HCT116 (cell line): ENCODE measurements at regions not wholly inside any gene's neighbourhood (a gene's known extent, or its start where the extent isn't known, plus 50 kb on each side); places are given as distances from the start of the nearest gene placed in this dataset.

ENCODE experiments used
- ATAC-seq: fragments of 200-7000 bp; cut with Tn5 transposase; 2 replicates; pipeline ENCODE4 v1.9.1; 2020; ENCODE audit warnings: mild to moderate bottlenecking, moderate library complexity
- BruUV-seq: library from RNA; stranded (reverse); fragments of 400-500 nt; replicated peaks from 2 replicates; lab custom pipeline; 2021; lab: Mats Ljungman, UMichigan
- CTCF ChIA-PET: fragments of 300-600 bp; sonication (Branson Sonifier 250); formaldehyde crosslinking; loops from one replicate; lab custom pipeline; 2021; ENCODE audit warnings: antibody characterized with exemption; lab: Charles Lee
- POLR2A ChIA-PET: fragments of 300-600, 350-600 bp; sonication (Branson Sonifier 250); formaldehyde crosslinking; loops from one replicate; lab custom pipeline; 2021; ENCODE audit warnings: antibody characterized with exemption; lab: Charles Lee
- RAD21 ChIA-PET, 2 experiments: fragments of 300-600 bp; sonication (Branson Sonifier 250); formaldehyde crosslinking; loops; one replicate each; lab custom pipeline; 2023; ENCODE audit warnings: low total read pairs in 2 of 2; ENCODE audit not compliant: uncharacterized antibody in 2 of 2, unreplicated experiment in 2 of 2, low non-redundant PET in 1 of 2; lab: Charles Lee
- DNase-seq: peaks from one replicate; pipeline ENCODE4 v3.0.0-alpha.2; 2010; ENCODE audit warnings: low read depth, low spot score
- H2AFZ ChIP-seq: fragments of 200-600 bp; shearing (Covaris generic), sonication (generic); 2 replicates; pipeline ENCODE4 v1.6.1; 2017; ENCODE audit warnings: low read depth, mixed run types, mixed read lengths, antibody characterized with exemption, low read length; ENCODE audit not compliant: poor library complexity, severe bottlenecking
- H3K27ac ChIP-seq: 2 replicates; pipeline ENCODE4 v1.5.1; 2012; ENCODE audit warnings: low read depth, low read length
- H3K27me3 ChIP-seq: fragments of 200-600 bp; sonication (generic); 2 replicates; pipeline ENCODE4 v1.6.1; 2016; ENCODE audit warnings: mixed run types, low read length, mixed read lengths; ENCODE audit not compliant: insufficient read depth
- H3K36me3 ChIP-seq, 2 experiments: fragments of 200-500 bp in 1 of 2; fragments of 200-600 bp in 1 of 2; sonication (Bioruptor generic) in 1 of 2; sonication (generic) in 1 of 2; 2 replicates each; pipeline versions ENCODE4 v1.5.1 to v1.6.1; 2014 to 2016; ENCODE audit warnings: low read length in 2 of 2, inconsistent platforms in 1 of 2, mixed read lengths in 1 of 2, mixed run types in 1 of 2; ENCODE audit not compliant: insufficient read depth in 2 of 2, control insufficient read depth in 1 of 2
- H3K4me1 ChIP-seq, 2 experiments: fragments of 200-600 bp in 1 of 2; sonication (generic) in 1 of 2; 2 replicates each; pipeline versions ENCODE4 v1.5.1 to v1.6.1; 2012 to 2017; ENCODE audit warnings: low read length in 2 of 2, inconsistent platforms in 1 of 2, mild to moderate bottlenecking in 1 of 2, mixed read lengths in 1 of 2, mixed run types in 1 of 2, moderate library complexity in 1 of 2; ENCODE audit not compliant: insufficient read depth in 2 of 2, control insufficient read depth in 1 of 2
- H3K4me2 ChIP-seq: fragments of 200-600 bp; sonication (generic); 2 replicates; pipeline ENCODE4 v1.6.1; 2017; ENCODE audit warnings: mixed run types, low read length, mixed read lengths
- H3K4me3 ChIP-seq, 2 experiments: fragments of 200-600 bp in 1 of 2; sonication (generic) in 1 of 2; replicated peaks in 1 of 2; 2 replicates each; pipeline ENCODE4 v1.5.1; 2011 to 2016; ENCODE audit warnings: low read length in 2 of 2, control low read depth in 1 of 2, low read depth in 1 of 2, mild to moderate bottlenecking in 1 of 2, mixed read lengths in 1 of 2, mixed run types in 1 of 2
- H3K79me2 ChIP-seq: fragments of 200-600 bp; sonication (generic); 2 replicates; pipeline ENCODE4 v1.6.1; 2017; ENCODE audit warnings: mild to moderate bottlenecking, mixed run types, low read length, moderate library complexity, mixed read lengths; ENCODE audit not compliant: insufficient read depth
- H3K9ac ChIP-seq: fragments of 200-600 bp; sonication (generic); 2 replicates; pipeline ENCODE4 v1.6.1; 2016; ENCODE audit warnings: low read length, mixed read lengths
- H3K9me2 ChIP-seq: fragments of 200-600 bp; sonication (generic), shearing (Covaris generic); 2 replicates; pipeline ENCODE4 v1.6.1; 2017; ENCODE audit warnings: mixed run types, mild to moderate bottlenecking, moderate library complexity; ENCODE audit not compliant: insufficient read depth
- H3K9me3 ChIP-seq, 2 experiments: fragments of 200-500 bp in 1 of 2; fragments of 200-600 bp in 1 of 2; sonication (Bioruptor generic) in 1 of 2; sonication (generic) in 1 of 2; 2 replicates each; pipeline ENCODE4 v1.6.1; 2014 to 2017; ENCODE audit warnings: low read length in 2 of 2, mixed read lengths in 2 of 2, inconsistent platforms in 1 of 2, low read depth in 1 of 2, mild to moderate bottlenecking in 1 of 2, mixed run types in 1 of 2, moderate library complexity in 1 of 2; ENCODE audit not compliant: control insufficient read depth in 1 of 2, insufficient read depth in 1 of 2
- H4K20me1 ChIP-seq: fragments of 200-600 bp; sonication (generic), shearing (Covaris generic); 2 replicates; pipeline ENCODE4 v1.6.1; 2017; ENCODE audit warnings: mixed run types, mild to moderate bottlenecking, moderate library complexity; ENCODE audit not compliant: insufficient read depth
- CBX3 ChIP-seq: IDR thresholded peaks from 2 replicates; pipeline ENCODE4 v1.6.1; 2012; ENCODE audit warnings: low read depth
- CEBPB ChIP-seq: IDR thresholded peaks from 2 replicates; pipeline ENCODE4 v1.6.1; 2012; ENCODE audit warnings: low read depth
- EGR1 ChIP-seq: IDR thresholded peaks from 2 replicates; pipeline ENCODE4 v1.6.1; 2012; ENCODE audit warnings: low read depth
- ELF1 ChIP-seq: IDR thresholded peaks from 2 replicates; pipeline ENCODE4 v1.6.1; 2012; ENCODE audit warnings: low read depth, borderline replicate concordance
- EZH2phosphoT487 ChIP-seq: fragments of 200-600 bp; IDR thresholded peaks from 2 replicates; pipeline ENCODE4 v1.6.1; 2018; ENCODE audit warnings: antibody characterized with exemption, borderline replicate concordance
- FOSL1 ChIP-seq: IDR thresholded peaks from 2 replicates; pipeline ENCODE4 v1.6.1; 2012; ENCODE audit warnings: low read depth
- JUND ChIP-seq: IDR thresholded peaks from 2 replicates; pipeline ENCODE4 v1.6.1; 2012
- POLR2A ChIP-seq: IDR thresholded peaks from 2 replicates; pipeline ENCODE4 v1.7.0; 2011; ENCODE audit warnings: borderline replicate concordance; ENCODE audit not compliant: insufficient read depth, insufficient read length; ENCODE audit errors: extremely low read depth
- POLR2AphosphoS5 ChIP-seq: IDR thresholded peaks from 2 replicates; pipeline ENCODE4 v1.6.1; 2011; ENCODE audit warnings: mild to moderate bottlenecking, low read depth, low read length, moderate library complexity
- RAD21 ChIP-seq: IDR thresholded peaks from 2 replicates; pipeline ENCODE4 v1.6.1; 2012; ENCODE audit warnings: low read depth, mild to moderate bottlenecking
- SIN3A ChIP-seq: IDR thresholded peaks from 2 replicates; pipeline ENCODE4 v1.6.1; 2012; ENCODE audit warnings: low read depth
- TCF7L2 ChIP-seq: IDR thresholded peaks from 2 replicates; pipeline ENCODE4 v1.7.0; 2011; ENCODE audit warnings: borderline replicate concordance, inconsistent platforms; ENCODE audit not compliant: insufficient read depth, insufficient read length; ENCODE audit errors: extremely low read depth
- ZFX ChIP-seq: fragments of 450-650 bp; IDR thresholded peaks from 2 replicates; pipeline ENCODE4 v1.6.1; 2017
- ZNF274 ChIP-seq: fragments of 200-500 bp; sonication (Bioruptor generic); IDR thresholded peaks from 2 replicates; pipeline ENCODE4 v1.6.1; 2014; ENCODE audit warnings: mild to moderate bottlenecking, low read depth, low read length, inconsistent platforms
- intact Hi-C: fragments of 100-400 bp; cut with micrococcal nuclease; formaldehyde crosslinking; loops from 2 replicates; pipeline ENCODE4 v1.10.0; 2022
- TF ChIP-seq, protein P1 (sequence below), 3 experiments: fragments of 200-600 bp in 1 of 3; sonication (generic) in 1 of 3; IDR thresholded peaks in 2 of 3; conservative IDR thresholded peaks in 1 of 3; 2 replicates each; pipeline ENCODE4 v1.5.1; 2012 to 2017; ENCODE audit warnings: low read depth in 2 of 3, low read length in 2 of 3, antibody characterized with exemption in 1 of 3, borderline replicate concordance in 1 of 3, control low read depth in 1 of 3, mild to moderate bottlenecking in 1 of 3, mixed read lengths in 1 of 3, mixed run types in 1 of 3, moderate library complexity in 1 of 3; ENCODE audit not compliant: insufficient read depth in 1 of 3
- TF ChIP-seq, protein P2 (sequence below): IDR thresholded peaks from 2 replicates; pipeline ENCODE4 v1.6.1; 2012; ENCODE audit warnings: low read depth
- TF ChIP-seq, protein P3 (sequence below): IDR thresholded peaks from 2 replicates; pipeline ENCODE4 v1.6.1; 2012

DNA sequence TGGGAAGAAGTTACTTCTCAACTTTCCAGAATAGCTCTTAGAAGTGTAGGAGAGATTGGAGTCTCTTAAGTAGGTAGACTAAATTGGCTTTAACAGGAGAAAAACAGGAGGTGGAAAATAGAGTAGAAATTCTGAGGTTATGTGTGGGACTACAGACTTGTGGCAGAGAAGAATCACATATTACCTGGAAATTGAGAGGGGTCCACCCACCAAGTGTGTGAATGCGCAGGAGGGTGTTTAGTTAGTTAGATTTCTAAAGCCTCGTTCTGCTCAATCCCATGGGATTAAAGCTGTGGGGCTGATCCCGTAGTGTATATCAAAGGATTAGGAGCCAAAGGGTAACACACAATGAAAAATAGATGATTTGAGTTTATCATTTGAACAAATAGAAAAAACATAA, 319.1 kb downstream of the TRIB2 start:
- no peaks in the 10 kb centered on the region; the same call in 1 of the 2 replicates for H4K20me1 ChIP-seq
- DNase-seq (no peak), ATAC-seq (no peak)
- no peaks in the 10 kb centered on the region for H3K36me3 ChIP-seq
- intact Hi-C loops: no loop called here
- H3K9me2 ChIP-seq: no peaks in the 10 kb centered on the region; the same call in 1 of the 2 replicates
- no peak overlapping the region for H3K4me3 ChIP-seq
- no peak overlapping the region for H3K27ac ChIP-seq
- ChIA-PET RAD21 (no interaction called here), POLR2A (no interaction called here), CTCF (no interaction called here)
- no peaks in the 10 kb centered on the region for H3K9me3 ChIP-seq
- BruUV-seq: no TSS peak
- no peaks in the 10 kb centered on the region for H3K27me3 ChIP-seq
- H3K9ac ChIP-seq: no peak overlapping the region
- no peaks in the 10 kb centered on the region for H3K79me2 ChIP-seq
- no peaks in the 10 kb centered on the region for H3K4me1 ChIP-seq
- TF ChIP-seq, protein P1, sequence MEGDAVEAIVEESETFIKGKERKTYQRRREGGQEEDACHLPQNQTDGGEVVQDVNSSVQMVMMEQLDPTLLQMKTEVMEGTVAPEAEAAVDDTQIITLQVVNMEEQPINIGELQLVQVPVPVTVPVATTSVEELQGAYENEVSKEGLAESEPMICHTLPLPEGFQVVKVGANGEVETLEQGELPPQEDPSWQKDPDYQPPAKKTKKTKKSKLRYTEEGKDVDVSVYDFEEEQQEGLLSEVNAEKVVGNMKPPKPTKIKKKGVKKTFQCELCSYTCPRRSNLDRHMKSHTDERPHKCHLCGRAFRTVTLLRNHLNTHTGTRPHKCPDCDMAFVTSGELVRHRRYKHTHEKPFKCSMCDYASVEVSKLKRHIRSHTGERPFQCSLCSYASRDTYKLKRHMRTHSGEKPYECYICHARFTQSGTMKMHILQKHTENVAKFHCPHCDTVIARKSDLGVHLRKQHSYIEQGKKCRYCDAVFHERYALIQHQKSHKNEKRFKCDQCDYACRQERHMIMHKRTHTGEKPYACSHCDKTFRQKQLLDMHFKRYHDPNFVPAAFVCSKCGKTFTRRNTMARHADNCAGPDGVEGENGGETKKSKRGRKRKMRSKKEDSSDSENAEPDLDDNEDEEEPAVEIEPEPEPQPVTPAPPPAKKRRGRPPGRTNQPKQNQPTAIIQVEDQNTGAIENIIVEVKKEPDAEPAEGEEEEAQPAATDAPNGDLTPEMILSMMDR (IDR thresholded peaks at IDR 0.05 in 2 of 3, conservative IDR thresholded peaks at IDR 0.05 in 1 of 3; ENCODE audit: borderline replicate concordance in 1 of 3, insufficient read depth in 1 of 3, low read depth in 2 of 3, low read length in 2 of 3): no peak
- TF ChIP-seq TCF7L2 (no peak), ZNF274 (no peak), EZH2phosphoT487 (no peak), ELF1 (no peak), EGR1 (no peak), POLR2A (no peak)
- no peak overlapping the region for H2AFZ ChIP-seq
- no peak overlapping the region for H3K4me2 ChIP-seq

DNA sequence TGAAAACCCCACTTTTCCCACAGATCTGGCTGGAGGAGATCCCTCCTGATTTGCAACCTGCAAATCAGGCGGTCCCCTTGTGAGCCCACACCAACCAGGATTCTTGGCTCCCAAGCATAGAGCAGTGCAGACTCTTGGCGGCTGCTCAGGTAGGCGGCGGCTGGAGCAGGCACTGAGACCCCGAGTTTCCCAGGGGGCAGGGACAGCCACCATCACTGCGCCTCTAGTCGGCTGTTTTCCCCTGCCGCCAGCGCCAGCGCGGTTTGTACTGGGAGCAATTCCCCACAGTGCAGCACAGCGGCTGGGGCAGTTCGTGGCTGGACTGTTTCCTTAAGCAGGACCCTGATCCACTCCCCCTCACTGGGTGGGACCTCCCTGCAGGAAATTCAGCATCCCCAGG, 323.3 kb downstream of the TRIB2 start:
- ChIA-PET POLR2A (no interaction called here), CTCF (no interaction called here), RAD21 (no interaction called here)
- Histone ChIP-seq H3K4me2 (no peak overlapping the region), H3K9me3 (no peaks in the 10 kb centered on the region), H3K4me3 (no peak overlapping the region), H3K27me3 (no peaks in the 10 kb centered on the region), H3K79me2 (no peaks in the 10 kb centered on the region), H4K20me1 (no peaks in the 10 kb centered on the region), H3K27ac (no peak overlapping the region), H2AFZ (no peak overlapping the region), H3K9me2 (no peaks in the 10 kb centered on the region; the same call in 1 of the 2 replicates), H3K36me3 (no peaks in the 10 kb centered on the region), H3K9ac (no peak overlapping the region), H3K4me1 (no peaks in the 10 kb centered on the region)
- BruUV-seq: no TSS peak
- ATAC-seq: no peak
- no peak for DNase-seq
- intact Hi-C loops: no loop called here
- TF ChIP-seq POLR2AphosphoS5 (no peak), RAD21 (no peak), ZFX (no peak), EZH2phosphoT487 (no peak), SIN3A (no peak), CEBPB (no peak), JUND (no peak), ELF1 (no peak), ZNF274 (no peak), FOSL1 (no peak), CBX3 (no peak)
- TF ChIP-seq, protein P2, sequence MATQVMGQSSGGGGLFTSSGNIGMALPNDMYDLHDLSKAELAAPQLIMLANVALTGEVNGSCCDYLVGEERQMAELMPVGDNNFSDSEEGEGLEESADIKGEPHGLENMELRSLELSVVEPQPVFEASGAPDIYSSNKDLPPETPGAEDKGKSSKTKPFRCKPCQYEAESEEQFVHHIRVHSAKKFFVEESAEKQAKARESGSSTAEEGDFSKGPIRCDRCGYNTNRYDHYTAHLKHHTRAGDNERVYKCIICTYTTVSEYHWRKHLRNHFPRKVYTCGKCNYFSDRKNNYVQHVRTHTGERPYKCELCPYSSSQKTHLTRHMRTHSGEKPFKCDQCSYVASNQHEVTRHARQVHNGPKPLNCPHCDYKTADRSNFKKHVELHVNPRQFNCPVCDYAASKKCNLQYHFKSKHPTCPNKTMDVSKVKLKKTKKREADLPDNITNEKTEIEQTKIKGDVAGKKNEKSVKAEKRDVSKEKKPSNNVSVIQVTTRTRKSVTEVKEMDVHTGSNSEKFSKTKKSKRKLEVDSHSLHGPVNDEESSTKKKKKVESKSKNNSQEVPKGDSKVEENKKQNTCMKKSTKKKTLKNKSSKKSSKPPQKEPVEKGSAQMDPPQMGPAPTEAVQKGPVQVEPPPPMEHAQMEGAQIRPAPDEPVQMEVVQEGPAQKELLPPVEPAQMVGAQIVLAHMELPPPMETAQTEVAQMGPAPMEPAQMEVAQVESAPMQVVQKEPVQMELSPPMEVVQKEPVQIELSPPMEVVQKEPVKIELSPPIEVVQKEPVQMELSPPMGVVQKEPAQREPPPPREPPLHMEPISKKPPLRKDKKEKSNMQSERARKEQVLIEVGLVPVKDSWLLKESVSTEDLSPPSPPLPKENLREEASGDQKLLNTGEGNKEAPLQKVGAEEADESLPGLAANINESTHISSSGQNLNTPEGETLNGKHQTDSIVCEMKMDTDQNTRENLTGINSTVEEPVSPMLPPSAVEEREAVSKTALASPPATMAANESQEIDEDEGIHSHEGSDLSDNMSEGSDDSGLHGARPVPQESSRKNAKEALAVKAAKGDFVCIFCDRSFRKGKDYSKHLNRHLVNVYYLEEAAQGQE: no peak
- TF ChIP-seq, protein P3, sequence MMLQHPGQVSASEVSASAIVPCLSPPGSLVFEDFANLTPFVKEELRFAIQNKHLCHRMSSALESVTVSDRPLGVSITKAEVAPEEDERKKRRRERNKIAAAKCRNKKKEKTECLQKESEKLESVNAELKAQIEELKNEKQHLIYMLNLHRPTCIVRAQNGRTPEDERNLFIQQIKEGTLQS: no peak
